ENCODE measurements at regions not wholly inside any gene's neighbourhood (a gene's known extent, or its start where the extent isn't known, plus 50 kb on each side); places are given as distances from the start of the nearest gene placed in this dataset.

DNA sequence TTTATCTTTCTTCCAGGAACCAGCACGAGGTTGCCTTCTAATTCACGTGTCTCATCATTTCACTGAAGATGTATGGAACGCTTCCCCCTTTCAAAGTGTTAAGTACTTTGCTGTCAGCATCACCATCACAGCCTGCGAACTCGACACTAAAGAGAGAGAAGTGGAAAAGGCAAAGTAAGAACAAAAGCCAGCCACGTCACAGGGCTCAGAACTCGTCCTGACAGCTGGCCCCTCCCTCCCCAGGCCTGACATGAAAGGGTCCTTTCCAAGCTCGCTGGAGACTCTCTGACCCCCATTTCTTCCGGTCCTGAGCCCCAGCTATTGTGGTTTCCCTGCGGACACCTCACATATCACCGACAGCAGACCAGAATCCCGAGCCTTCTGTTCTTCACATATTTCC, 177.8 kb upstream of the NTM start:
- DNase-seq (ENCODE audit: low read depth): no peak

GRCh38 chr11:131193031-131193501, 177.3 kb upstream of the NTM start:
- no peak for DNase-seq (ENCODE audit: low read depth)

GRCh38 chr11:131194726-131195125, 175.7 kb upstream of the NTM start:
- DNase-seq (ENCODE audit: low read depth): no peak

GRCh38 chr11:131195661-131196517, 174.5 kb upstream of the NTM start:
- DNase-seq (ENCODE audit: low read depth): no peak

DNA sequence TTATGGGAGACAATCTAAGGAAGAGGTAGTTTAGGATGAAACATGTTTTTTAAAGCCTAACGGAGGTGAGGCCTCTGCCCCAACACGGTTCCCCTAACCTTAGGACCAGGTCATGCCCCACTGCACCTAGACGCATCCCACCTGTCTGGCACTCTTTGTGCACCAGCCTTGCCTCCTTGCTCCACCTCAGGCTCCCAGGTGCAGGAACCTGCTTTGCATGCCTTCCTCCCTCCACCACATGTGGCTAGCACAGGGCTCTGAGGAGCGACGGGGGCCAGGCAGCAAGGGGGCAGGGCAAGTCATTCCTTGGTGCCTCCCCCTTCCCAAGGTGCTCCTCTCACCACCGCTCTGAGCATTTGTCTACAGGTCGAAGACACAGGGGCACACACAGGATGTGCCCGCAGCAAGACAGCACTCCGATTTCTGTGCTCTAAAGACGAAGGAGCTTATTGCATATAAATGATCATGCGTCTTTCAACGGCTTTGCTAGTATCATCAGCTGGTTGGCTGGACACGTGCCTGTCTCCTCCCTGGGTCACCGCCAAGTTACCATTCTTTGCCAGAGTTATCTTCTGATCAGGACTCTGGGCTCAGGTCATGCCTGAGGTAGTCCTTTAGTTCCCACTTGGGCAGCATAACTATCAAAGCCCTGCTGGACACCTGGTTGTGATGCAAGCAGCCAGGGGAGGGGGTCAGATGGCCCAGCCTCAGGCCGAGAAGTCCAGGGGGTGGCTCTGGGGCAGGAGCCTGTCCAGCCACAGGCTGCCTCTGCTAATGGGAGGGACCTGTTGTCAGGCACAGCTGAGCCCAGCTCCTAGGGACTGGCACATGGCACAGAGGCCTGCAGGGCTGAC, 172.0 kb upstream of the NTM start:
- DNase-seq (ENCODE audit: low read depth): no peak

GRCh38 chr11:131199015-131199280, 171.5 kb upstream of the NTM start:
- DNase-seq (ENCODE audit: low read depth): no peak

DNA sequence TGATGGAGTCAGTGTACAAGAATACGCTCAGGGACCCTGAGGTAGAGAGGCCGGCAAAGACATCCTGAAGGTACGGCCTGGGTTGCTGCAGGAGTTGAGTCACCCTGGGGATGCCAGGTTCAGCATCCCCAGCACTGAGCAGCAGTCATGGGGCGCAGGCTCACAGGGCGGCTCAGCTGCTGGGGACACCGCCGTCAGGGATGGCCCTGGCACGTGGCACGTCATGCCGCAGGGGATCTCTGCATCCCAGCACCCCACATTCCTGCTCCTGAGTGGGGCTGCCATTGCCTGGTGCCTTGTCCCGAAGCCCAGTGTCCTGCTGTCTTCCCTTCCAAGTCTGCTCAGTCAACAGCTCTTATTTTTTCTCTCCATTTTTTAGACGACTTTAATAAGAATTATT, 168.7 kb upstream of the NTM start:
- DNase-seq (ENCODE audit: low read depth): no peak

GRCh38 chr11:131203040-131203439, 167.4 kb upstream of the NTM start:
- no peak for DNase-seq (ENCODE audit: low read depth)

- no peak for DNase-seq (ENCODE audit: low read depth)
These were observed 166.1 kb upstream of the NTM start for GRCh38 chr11:131204282-131204681.

DNA sequence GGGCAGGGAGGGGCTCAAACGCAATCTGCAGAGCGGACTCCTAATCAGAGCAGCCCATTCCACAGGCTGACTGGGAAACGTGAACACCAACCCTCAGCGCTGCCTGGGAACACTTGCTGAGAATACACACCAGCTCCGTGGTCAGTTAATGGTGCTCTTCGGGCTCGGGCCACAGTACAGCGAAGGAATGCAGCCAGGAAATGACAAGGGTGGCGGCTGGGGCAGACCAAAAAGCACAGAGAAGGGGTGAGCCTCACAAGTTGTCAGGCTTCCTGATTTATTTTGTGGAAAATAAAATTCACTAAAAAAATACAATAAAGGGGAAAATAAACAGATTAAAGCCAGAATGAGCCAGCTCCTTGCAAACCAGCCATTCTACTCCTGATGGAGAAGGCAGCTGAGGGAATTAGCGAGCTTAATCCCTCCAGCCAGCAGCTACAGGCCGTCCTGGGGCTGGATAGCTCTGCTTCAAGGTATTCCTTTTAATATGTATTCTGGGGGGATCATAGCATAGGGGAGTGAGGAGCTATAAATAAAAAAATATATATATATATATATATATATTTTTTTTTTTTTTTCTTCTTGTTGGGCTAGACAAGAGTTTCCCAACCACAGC, 165.5 kb upstream of the NTM start:
- no peak for DNase-seq (ENCODE audit: low read depth)

GRCh38 chr11:131206671-131207070, 163.7 kb upstream of the NTM start:
- DNase-seq (ENCODE audit: low read depth): no peak

- no peak for DNase-seq (ENCODE audit: low read depth)
These were observed 162.5 kb upstream of the NTM start for GRCh38 chr11:131207901-131208300.

- DNase-seq (ENCODE audit: low read depth): no peak
These were observed 152.8 kb upstream of the NTM start for GRCh38 chr11:131217313-131218310.

- DNase-seq (ENCODE audit: low read depth): no peak
These were observed 151.9 kb upstream of the NTM start for GRCh38 chr11:131218542-131218941.

DNA sequence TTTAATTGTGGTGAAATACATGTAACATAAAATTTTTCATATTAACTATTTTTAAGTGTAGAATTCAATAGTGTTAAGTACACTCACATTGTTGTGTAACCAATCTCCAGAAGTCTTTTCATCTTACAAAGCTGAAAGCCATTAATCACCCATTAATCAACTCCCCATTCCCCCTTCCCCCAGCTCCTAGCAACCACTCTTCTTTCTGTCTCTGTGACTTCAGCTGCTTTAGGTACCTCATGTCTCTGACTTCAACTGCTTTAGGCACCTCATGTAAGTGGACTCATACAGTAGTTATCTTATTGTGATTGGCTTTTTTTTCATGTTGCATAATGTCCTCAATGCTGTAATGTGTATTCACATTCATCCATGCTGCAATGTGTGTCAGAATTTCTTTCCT, 150.8 kb upstream of the NTM start:
- no peak for DNase-seq (ENCODE audit: low read depth)

DNA sequence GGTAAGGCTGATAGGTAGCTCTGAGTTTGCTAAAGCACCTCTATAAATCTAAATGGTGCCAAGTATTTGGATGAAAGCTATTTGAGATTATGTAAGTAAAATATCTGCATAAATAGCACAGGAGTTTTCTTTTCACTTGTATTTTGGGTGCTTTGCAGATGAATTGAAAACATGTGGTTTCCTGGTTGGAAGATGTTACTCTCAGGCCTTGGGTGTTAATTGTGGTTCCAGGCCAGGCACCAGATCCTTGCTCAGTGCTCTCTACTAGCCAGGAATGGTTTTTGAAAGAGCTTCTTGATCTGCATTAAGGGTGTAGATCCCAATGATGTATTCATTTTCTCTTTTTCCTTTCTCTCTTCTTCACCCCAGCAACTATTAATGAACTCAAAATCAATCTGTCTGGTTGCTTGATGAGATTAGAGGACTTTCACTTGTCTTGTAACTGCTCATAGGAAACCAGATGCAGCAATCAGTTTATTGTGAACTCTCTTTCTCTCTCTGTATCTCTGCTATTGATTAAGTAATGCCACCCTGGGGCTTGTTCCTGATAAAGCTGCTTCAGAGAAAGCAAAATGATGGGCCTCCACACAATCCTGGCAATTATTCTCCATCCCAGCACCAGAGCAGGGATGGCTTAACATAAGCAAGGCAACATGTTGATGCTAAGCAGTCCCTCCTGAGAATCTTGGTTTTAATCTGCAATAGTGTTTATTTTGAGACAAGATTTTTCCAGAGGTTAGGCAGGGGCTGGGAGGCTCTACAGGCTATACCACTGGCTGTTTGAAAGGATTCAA, 147.0 kb upstream of the NTM start:
- no peak for DNase-seq (ENCODE audit: low read depth)

GRCh38 chr11:131228378-131228777, 142.0 kb upstream of the NTM start:
- no peak for DNase-seq (ENCODE audit: low read depth)

- DNase-seq (ENCODE audit: low read depth): no peak
These were observed 141.2 kb upstream of the NTM start for GRCh38 chr11:131229221-131229620.

GRCh38 chr11:131231317-131231940, 139.0 kb upstream of the NTM start:
- DNase-seq (ENCODE audit: low read depth): no peak

GRCh38 chr11:131232261-131232660, 138.2 kb upstream of the NTM start:
- DNase-seq (ENCODE audit: low read depth): no peak
